ENCODE measurements at regions not wholly inside any gene's neighbourhood (a gene's known extent, or its start where the extent isn't known, plus 50 kb on each side); places are given as distances from the start of the nearest gene placed in this dataset.

DNA sequence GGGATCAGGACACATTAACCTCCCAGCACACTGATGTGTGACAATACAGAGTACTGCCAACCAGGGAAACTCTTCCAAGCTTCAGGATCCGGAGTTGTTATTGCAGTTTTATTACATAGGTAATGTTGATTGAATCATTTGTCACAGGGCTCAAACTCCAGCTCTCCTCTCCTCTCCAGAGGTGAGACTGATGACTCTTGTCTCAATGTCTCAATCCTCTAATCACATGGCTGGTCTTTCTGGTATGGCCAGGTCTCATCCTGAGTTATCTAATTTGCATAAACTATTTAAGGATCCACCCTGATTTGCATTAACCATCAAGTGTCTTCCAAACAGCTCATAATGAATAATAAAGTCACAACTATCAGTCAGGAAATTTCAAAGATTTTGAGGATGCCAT lies 522.6 kb upstream of the PCDH9 start:
- ChIA-PET CTCF (no interaction called here), POLR2A (ENCODE audit: low non-redundant PET) (no interaction called here)
- H3K27ac ChIP-seq (ENCODE audit: low read depth, low read length, poor library complexity, severe bottlenecking): no peak overlapping the region
- no peaks in the 10 kb centered on the region for H3K4me1 ChIP-seq (ENCODE audit: insufficient read depth, low read length, poor library complexity, severe bottlenecking)
- no peaks in the 10 kb centered on the region for H3K36me3 ChIP-seq (ENCODE audit: insufficient read depth, low read length, poor library complexity, severe bottlenecking)
- TF ChIP-seq EZH2 (IDR thresholded peaks at IDR 0.05; ENCODE audit: borderline replicate concordance, low read depth, low read length, poor library complexity, severe bottlenecking): no peak
- TF ChIP-seq, protein P1, sequence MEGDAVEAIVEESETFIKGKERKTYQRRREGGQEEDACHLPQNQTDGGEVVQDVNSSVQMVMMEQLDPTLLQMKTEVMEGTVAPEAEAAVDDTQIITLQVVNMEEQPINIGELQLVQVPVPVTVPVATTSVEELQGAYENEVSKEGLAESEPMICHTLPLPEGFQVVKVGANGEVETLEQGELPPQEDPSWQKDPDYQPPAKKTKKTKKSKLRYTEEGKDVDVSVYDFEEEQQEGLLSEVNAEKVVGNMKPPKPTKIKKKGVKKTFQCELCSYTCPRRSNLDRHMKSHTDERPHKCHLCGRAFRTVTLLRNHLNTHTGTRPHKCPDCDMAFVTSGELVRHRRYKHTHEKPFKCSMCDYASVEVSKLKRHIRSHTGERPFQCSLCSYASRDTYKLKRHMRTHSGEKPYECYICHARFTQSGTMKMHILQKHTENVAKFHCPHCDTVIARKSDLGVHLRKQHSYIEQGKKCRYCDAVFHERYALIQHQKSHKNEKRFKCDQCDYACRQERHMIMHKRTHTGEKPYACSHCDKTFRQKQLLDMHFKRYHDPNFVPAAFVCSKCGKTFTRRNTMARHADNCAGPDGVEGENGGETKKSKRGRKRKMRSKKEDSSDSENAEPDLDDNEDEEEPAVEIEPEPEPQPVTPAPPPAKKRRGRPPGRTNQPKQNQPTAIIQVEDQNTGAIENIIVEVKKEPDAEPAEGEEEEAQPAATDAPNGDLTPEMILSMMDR (conservative IDR thresholded peaks at IDR 0.05; ENCODE audit: low read depth, low read length): no peak
- DNase-seq (ENCODE audit: low spot score): no peak
- H3K9me3 ChIP-seq (ENCODE audit: low read depth, low read length, poor library complexity, severe bottlenecking): no peaks in the 10 kb centered on the region
- no peak overlapping the region for H3K4me3 ChIP-seq (ENCODE audit: low read depth, low read length, poor library complexity, severe bottlenecking)
- BruUV-seq (replicated peaks): no TSS peak
- no peaks in the 10 kb centered on the region for H3K27me3 ChIP-seq (replicated peaks; ENCODE audit: insufficient read depth, low read depth, low read length, poor library complexity)
- intact Hi-C loops (cut with micrococcal nuclease; ENCODE audit: unreplicated experiment): no loop called here

GRCh38 chr13:67742478-67742877 lies 512.3 kb upstream of the PCDH9 start:
- Histone ChIP-seq H3K27ac (ENCODE audit: low read depth, low read length, poor library complexity, severe bottlenecking) (no peak overlapping the region), H3K4me1 (ENCODE audit: insufficient read depth, low read length, poor library complexity, severe bottlenecking) (no peaks in the 10 kb centered on the region), H3K27me3 (replicated peaks; ENCODE audit: insufficient read depth, low read depth, low read length, poor library complexity) (no peaks in the 10 kb centered on the region), H3K4me3 (ENCODE audit: low read depth, low read length, poor library complexity, severe bottlenecking) (no peak overlapping the region), H3K9me3 (ENCODE audit: low read depth, low read length, poor library complexity, severe bottlenecking) (no peaks in the 10 kb centered on the region), H3K36me3 (ENCODE audit: insufficient read depth, low read length, poor library complexity, severe bottlenecking) (no peaks in the 10 kb centered on the region)
- ChIA-PET CTCF (no interaction called here), POLR2A (ENCODE audit: low non-redundant PET) (no interaction called here)
- TF ChIP-seq, protein P1 (conservative IDR thresholded peaks at IDR 0.05; ENCODE audit: low read depth, low read length): no peak
- no peak for TF ChIP-seq EZH2 (IDR thresholded peaks at IDR 0.05; ENCODE audit: borderline replicate concordance, low read depth, low read length, poor library complexity, severe bottlenecking)
- DNase-seq (ENCODE audit: low spot score): no peak
- BruUV-seq (replicated peaks): no TSS peak
- intact Hi-C loops (cut with micrococcal nuclease; ENCODE audit: unreplicated experiment): no loop called here

- no peaks in the 10 kb centered on the region for H3K27me3 ChIP-seq (replicated peaks; ENCODE audit: insufficient read depth, low read depth, low read length, poor library complexity)
- no peaks in the 10 kb centered on the region for H3K36me3 ChIP-seq (ENCODE audit: insufficient read depth, low read length, poor library complexity, severe bottlenecking)
- DNase-seq (ENCODE audit: low spot score): peak; percentile 4
- H3K27ac ChIP-seq (ENCODE audit: low read depth, low read length, poor library complexity, severe bottlenecking): no peak overlapping the region
- ChIA-PET CTCF (no interaction called here), POLR2A (ENCODE audit: low non-redundant PET) (no interaction called here)
- H3K4me1 ChIP-seq (ENCODE audit: insufficient read depth, low read length, poor library complexity, severe bottlenecking): peaks cover 11% of the 10 kb centered on the region
- BruUV-seq (replicated peaks): no TSS peak
- intact Hi-C loops (cut with micrococcal nuclease; ENCODE audit: unreplicated experiment): no loop called here
- TF ChIP-seq, protein P1 (conservative IDR thresholded peaks at IDR 0.05; ENCODE audit: low read depth, low read length): no peak
- TF ChIP-seq EZH2 (IDR thresholded peaks at IDR 0.05; ENCODE audit: borderline replicate concordance, low read depth, low read length, poor library complexity, severe bottlenecking): no peak
- H3K9me3 ChIP-seq (ENCODE audit: low read depth, low read length, poor library complexity, severe bottlenecking): no peaks in the 10 kb centered on the region
- H3K4me3 ChIP-seq (ENCODE audit: low read depth, low read length, poor library complexity, severe bottlenecking): no peak overlapping the region
Measured at GRCh38 chr13:67740871-67741535, 510.9 kb upstream of the PCDH9 start.

Measured in A673 (cell line).